ENCODE measurements at regions not wholly inside any gene's neighbourhood (a gene's known extent, or its start where the extent isn't known, plus 50 kb on each side); places are given as distances from the start of the nearest gene placed in this dataset.

DNA sequence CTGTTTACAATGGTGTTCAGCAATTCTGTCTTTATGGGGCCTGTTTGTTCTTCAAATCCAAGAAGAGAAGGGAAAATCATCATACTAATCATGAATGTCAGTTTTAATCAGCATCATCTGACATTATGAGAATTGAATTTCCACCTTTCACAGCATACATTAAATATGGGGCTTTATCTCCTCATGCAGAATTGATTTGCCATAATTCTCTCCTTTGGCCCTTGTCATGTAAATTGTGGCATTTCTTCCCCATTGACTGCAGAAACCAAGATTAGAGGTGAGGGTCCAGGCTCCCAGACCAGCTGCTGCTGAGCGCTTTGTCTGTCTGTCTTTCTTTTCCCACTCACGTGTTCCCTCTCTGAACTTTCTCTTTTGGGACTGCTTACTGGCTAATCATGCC lies 232.1 kb upstream of the NAV2 start:
- 83 to 89% methylated on average over 2 of the region's 2 CpGs for WGBS, 2 donors

DNA sequence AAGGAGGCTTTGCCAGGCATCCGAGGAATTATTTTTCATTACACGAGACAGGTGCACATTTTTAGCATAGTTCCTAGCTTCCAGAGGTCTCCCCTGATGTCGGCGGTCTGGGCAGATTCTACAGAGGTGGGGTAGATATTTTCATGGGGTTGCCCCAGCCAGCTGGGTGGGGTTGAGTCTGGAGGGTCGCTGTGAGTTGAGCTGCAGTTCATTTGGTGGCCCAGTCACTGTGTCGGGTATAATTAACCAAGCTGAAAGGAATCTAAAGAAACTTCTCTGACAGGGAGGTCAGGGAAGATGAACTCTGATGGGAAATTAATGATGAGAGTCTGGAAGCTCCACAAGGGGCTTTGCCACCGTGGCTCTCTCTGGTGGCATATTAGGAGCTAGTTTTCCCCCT lies 233.7 kb upstream of the NAV2 start:
- Histone ChIP-seq H3K27me3 (no peaks in the 10 kb centered on the region), H3K9me3 (no peaks in the 10 kb centered on the region), H3K4me1 (peaks cover 0 to 8% (median 0%) of the 10 kb centered on the region in 4 donors), H3K36me3 (no peaks in the 10 kb centered on the region), H3K4me3 (no peak overlapping the region), H3K27ac (no peak overlapping the region)
- no peak for DNase-seq (ENCODE audit: low spot score in 2 of 2)
- WGBS, 2 donors = 48 to 53% methylated on average over 7 of the region's 7 CpGs
- no peak for TF ChIP-seq EP300 (IDR thresholded peaks at IDR 0.05)
- TF ChIP-seq, protein P1, sequence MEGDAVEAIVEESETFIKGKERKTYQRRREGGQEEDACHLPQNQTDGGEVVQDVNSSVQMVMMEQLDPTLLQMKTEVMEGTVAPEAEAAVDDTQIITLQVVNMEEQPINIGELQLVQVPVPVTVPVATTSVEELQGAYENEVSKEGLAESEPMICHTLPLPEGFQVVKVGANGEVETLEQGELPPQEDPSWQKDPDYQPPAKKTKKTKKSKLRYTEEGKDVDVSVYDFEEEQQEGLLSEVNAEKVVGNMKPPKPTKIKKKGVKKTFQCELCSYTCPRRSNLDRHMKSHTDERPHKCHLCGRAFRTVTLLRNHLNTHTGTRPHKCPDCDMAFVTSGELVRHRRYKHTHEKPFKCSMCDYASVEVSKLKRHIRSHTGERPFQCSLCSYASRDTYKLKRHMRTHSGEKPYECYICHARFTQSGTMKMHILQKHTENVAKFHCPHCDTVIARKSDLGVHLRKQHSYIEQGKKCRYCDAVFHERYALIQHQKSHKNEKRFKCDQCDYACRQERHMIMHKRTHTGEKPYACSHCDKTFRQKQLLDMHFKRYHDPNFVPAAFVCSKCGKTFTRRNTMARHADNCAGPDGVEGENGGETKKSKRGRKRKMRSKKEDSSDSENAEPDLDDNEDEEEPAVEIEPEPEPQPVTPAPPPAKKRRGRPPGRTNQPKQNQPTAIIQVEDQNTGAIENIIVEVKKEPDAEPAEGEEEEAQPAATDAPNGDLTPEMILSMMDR (IDR thresholded peaks at IDR 0.05) = no peak

More for the DNA sequence above, 232.1 kb upstream of the NAV2 start:
- no peak overlapping the region for H3K27ac ChIP-seq
- no peak overlapping the region for H3K4me3 ChIP-seq
- H3K27me3 ChIP-seq = no peaks in the 10 kb centered on the region
- H3K4me1 ChIP-seq = peaks cover 0 to 2% (median 0%) of the 10 kb centered on the region in 4 donors
- no peaks in the 10 kb centered on the region for H3K36me3 ChIP-seq
- no peak for DNase-seq (ENCODE audit: low spot score in 2 of 2)
- no peaks in the 10 kb centered on the region for H3K9me3 ChIP-seq
- no peak for TF ChIP-seq POLR2A (IDR thresholded peaks at IDR 0.05)
- no peak for TF ChIP-seq EP300 (IDR thresholded peaks at IDR 0.05)
- TF ChIP-seq, protein P1 (IDR thresholded peaks at IDR 0.05) = no peak

DNA sequence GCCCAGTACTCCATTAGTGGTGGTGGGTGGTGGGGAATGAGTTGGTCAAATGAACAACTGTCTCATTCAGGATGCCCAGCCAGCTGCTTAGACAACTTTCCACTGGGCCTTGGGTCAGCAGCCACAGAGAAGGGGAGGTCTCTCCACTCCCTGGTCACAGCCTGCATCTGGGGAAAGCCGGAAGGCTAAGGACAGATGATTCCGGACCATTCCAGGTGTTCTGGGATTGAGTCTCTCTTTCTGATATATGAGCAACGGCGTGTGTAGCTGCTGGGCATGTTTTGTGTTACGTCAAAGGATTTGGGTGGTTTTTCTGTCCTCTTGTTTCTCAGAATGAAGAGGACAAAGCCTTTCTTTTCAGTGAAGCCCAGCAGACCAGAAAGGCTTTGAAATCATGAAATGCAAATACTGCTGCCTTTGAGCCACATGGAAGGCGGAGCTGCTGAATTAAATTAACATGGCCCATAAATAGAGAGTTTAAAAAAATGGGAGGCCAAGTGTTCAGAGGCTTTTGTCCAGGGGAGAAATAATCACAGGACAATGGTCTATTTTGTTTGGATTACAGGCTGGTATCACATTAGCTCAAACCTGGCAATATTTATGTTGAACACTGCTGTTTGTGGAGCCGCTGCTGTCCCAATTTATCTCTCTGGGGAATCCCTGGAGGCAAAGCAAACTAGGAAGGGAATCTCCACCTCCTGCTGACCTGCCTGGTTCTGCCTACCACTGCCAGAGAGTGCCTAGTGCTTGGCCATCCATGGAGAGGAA lies 234.4 kb upstream of the E2F8 start:
- TF ChIP-seq, protein P1 (IDR thresholded peaks at IDR 0.05) = no peak
- TF ChIP-seq POLR2A (IDR thresholded peaks at IDR 0.05) (no peak), EP300 (IDR thresholded peaks at IDR 0.05) (no peak)
- WGBS, 2 donors = 43 to 44% methylated on average over 7 of the region's 7 CpGs
- peak overlapping the region in 1 of 4 donors; percentile 40 for H3K27ac ChIP-seq
- DNase-seq (ENCODE audit: low spot score in 2 of 2) = no peak
- H3K36me3 ChIP-seq = no peaks in the 10 kb centered on the region
- no peaks in the 10 kb centered on the region for H3K9me3 ChIP-seq
- no peak overlapping the region for H3K4me3 ChIP-seq
- peaks cover 0 to 12% (median 0%) of the 10 kb centered on the region in 4 donors for H3K4me1 ChIP-seq
- H3K27me3 ChIP-seq = no peaks in the 10 kb centered on the region

DNA sequence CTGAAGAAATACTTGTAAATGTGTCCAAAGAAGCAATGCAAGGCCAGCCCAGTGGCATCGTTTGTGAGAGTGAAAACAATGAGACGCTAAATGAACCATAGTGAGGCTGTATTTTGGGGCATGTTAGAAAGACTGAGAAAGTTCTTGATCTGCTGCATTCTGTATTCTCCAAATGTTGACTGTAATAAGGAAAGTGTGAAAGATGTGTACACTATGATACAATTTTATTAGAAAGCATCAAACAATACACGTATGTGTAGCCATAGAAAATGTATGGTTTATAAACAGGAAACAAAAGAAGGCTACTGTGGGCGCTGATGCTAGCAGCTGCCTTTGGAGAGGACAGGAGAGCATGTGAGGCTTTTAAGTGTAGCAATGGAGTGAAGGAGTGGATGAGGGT lies 233.5 kb upstream of the E2F8 start:
- Histone ChIP-seq H3K36me3 (no peaks in the 10 kb centered on the region), H3K4me1 (peaks cover 0 to 12% (median 0%) of the 10 kb centered on the region in 4 donors), H3K27me3 (no peaks in the 10 kb centered on the region), H3K27ac (no peak overlapping the region), H3K9me3 (no peaks in the 10 kb centered on the region), H3K4me3 (no peak overlapping the region)
- WGBS, 2 donors = 66 to 73% methylated on average over 4 of the region's 4 CpGs
- DNase-seq (ENCODE audit: low spot score in 2 of 2) = no peak
- TF ChIP-seq POLR2A (IDR thresholded peaks at IDR 0.05) = no peak
- TF ChIP-seq EP300 (IDR thresholded peaks at IDR 0.05) = no peak
- TF ChIP-seq, protein P1 (IDR thresholded peaks at IDR 0.05) = no peak

DNA sequence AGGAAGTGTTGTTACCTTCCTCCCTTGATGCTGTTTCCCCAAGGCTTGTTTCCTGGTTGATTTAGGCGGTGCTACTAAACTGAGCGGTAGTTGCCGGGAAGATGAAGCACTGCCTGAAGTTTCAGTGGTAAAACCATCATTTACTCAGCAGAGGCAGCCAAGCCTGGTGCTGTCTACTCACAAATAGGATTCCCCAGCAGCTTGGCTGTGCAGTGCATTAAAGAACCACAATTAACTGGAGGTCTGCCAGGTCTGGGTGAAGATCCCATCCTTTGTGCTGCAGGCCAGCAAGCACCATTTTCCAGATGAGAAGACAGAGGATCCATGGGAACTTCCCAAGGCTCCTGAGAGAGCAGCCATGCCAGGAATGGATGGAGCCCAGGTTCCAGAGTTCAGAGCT lies 231.9 kb upstream of the E2F8 start:
- H3K9me3 ChIP-seq = no peaks in the 10 kb centered on the region
- no peak for DNase-seq (ENCODE audit: low spot score in 2 of 2)
- H3K4me1 ChIP-seq = peaks cover 0 to 12% (median 0%) of the 10 kb centered on the region in 4 donors
- WGBS, 2 donors = 75 to 82% methylated on average over 3 of the region's 3 CpGs
- H3K36me3 ChIP-seq = no peaks in the 10 kb centered on the region
- TF ChIP-seq, protein P1 (IDR thresholded peaks at IDR 0.05) = no peak
- TF ChIP-seq POLR2A (IDR thresholded peaks at IDR 0.05) (no peak), EP300 (IDR thresholded peaks at IDR 0.05) (no peak)
- H3K27me3 ChIP-seq = no peaks in the 10 kb centered on the region
- H3K4me3 ChIP-seq = no peak overlapping the region
- H3K27ac ChIP-seq = no peak overlapping the region
